ENCODE measurements at regions not wholly inside any gene's neighbourhood (a gene's known extent, or its start where the extent isn't known, plus 50 kb on each side); places are given as distances from the start of the nearest gene placed in this dataset.

GRCh38 chr2:154526234-154526633 lies 172.3 kb upstream of the KCNJ3 start:
- H3K4me1 Mint-ChIP-seq, result no peaks in the 10 kb centered on the region
- intact Hi-C loops (cut with micrococcal nuclease), result no loop called here
- Histone ChIP-seq H3K9me3 (ENCODE audit: control extremely low read depth in 1 of 3, control insufficient read depth in 2 of 3, insufficient read depth in 1 of 3, low read length in 2 of 3) (peaks cover 0 to 10% (median 0%) of the 10 kb centered on the region in 3 donors), H3K27ac (ENCODE audit: low read length in 2 of 2) (no peak overlapping the region), H3K4me1 (ENCODE audit: control insufficient read depth in 2 of 2, insufficient read depth in 2 of 2, low read length in 2 of 2) (no peaks in the 10 kb centered on the region), H3K27me3 (replicated peaks in 1 of 4; ENCODE audit: control extremely low read depth in 1 of 4, control insufficient read depth in 3 of 4, insufficient read depth in 4 of 4, low read length in 3 of 4) (no peaks in the 10 kb centered on the region), H3K36me3 (replicated peaks in 1 of 2; ENCODE audit: control extremely low read depth in 1 of 2, control insufficient read depth in 1 of 2, extremely low read depth in 1 of 2, insufficient read depth in 2 of 2, low read length in 1 of 2) (no peaks in the 10 kb centered on the region), H3K9ac (ENCODE audit: low read length) (no peak overlapping the region), H2AFZ (ENCODE audit: insufficient read depth, low read depth, low read length, poor library complexity, severe bottlenecking) (no peak overlapping the region), H3K4me2 (replicated peaks; ENCODE audit: low read depth, low read length, poor library complexity, severe bottlenecking) (no peak overlapping the region), H4K20me1 (ENCODE audit: control insufficient read depth, insufficient read depth, low read length, poor library complexity, severe bottlenecking) (no peaks in the 10 kb centered on the region), H3K79me2 (ENCODE audit: control insufficient read depth, insufficient read depth, low read length) (no peaks in the 10 kb centered on the region), H3K4me3 (ENCODE audit: control extremely low read depth in 1 of 5, extremely low read depth in 1 of 5, insufficient read depth in 1 of 5, low read depth in 2 of 5, low read length in 4 of 5) (no peak overlapping the region)
- no peak for DNase-seq
- no peaks in the 10 kb centered on the region for H3K27me3 Mint-ChIP-seq
- TF ChIP-seq, protein P1, sequence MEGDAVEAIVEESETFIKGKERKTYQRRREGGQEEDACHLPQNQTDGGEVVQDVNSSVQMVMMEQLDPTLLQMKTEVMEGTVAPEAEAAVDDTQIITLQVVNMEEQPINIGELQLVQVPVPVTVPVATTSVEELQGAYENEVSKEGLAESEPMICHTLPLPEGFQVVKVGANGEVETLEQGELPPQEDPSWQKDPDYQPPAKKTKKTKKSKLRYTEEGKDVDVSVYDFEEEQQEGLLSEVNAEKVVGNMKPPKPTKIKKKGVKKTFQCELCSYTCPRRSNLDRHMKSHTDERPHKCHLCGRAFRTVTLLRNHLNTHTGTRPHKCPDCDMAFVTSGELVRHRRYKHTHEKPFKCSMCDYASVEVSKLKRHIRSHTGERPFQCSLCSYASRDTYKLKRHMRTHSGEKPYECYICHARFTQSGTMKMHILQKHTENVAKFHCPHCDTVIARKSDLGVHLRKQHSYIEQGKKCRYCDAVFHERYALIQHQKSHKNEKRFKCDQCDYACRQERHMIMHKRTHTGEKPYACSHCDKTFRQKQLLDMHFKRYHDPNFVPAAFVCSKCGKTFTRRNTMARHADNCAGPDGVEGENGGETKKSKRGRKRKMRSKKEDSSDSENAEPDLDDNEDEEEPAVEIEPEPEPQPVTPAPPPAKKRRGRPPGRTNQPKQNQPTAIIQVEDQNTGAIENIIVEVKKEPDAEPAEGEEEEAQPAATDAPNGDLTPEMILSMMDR (IDR thresholded peaks at IDR 0.05), result no peak
- TF ChIP-seq EZH2 (IDR thresholded peaks at IDR 0.05; ENCODE audit: borderline replicate concordance, insufficient read depth, low read depth, low read length, poor library complexity, severe bottlenecking), result no peak
- H3K4me3 Mint-ChIP-seq, result no peak overlapping the region
- CTCF ChIA-PET, result no interaction called here
- WGBS (ENCODE audit: insufficient coverage), result 80% methylated on average over 2 of the region's 2 CpGs
- H3K27ac Mint-ChIP-seq, result no peak overlapping the region
- H3K9me3 Mint-ChIP-seq (ENCODE audit: insufficient read depth), result peaks cover 3% of the 10 kb centered on the region
- no peak for ATAC-seq (ENCODE audit: low read depth)
- POLR2A ChIA-PET, result no interaction called here

GRCh38 chr2:154527962-154528361 lies 170.5 kb upstream of the KCNJ3 start:
- TF ChIP-seq EZH2 (IDR thresholded peaks at IDR 0.05; ENCODE audit: borderline replicate concordance, insufficient read depth, low read depth, low read length, poor library complexity, severe bottlenecking), result no peak
- TF ChIP-seq, protein P1 (IDR thresholded peaks at IDR 0.05), result no peak
- H3K4me1 Mint-ChIP-seq, result no peaks in the 10 kb centered on the region
- H3K9me3 Mint-ChIP-seq (ENCODE audit: insufficient read depth), result no peaks in the 10 kb centered on the region
- Histone ChIP-seq H3K9ac (ENCODE audit: low read length) (no peak overlapping the region), H3K27ac (ENCODE audit: low read length in 2 of 2) (no peak overlapping the region), H3K36me3 (replicated peaks in 1 of 2; ENCODE audit: control extremely low read depth in 1 of 2, control insufficient read depth in 1 of 2, extremely low read depth in 1 of 2, insufficient read depth in 2 of 2, low read length in 1 of 2) (no peaks in the 10 kb centered on the region), H4K20me1 (ENCODE audit: control insufficient read depth, insufficient read depth, low read length, poor library complexity, severe bottlenecking) (no peaks in the 10 kb centered on the region), H3K79me2 (ENCODE audit: control insufficient read depth, insufficient read depth, low read length) (no peaks in the 10 kb centered on the region), H3K4me1 (ENCODE audit: control insufficient read depth in 2 of 2, insufficient read depth in 2 of 2, low read length in 2 of 2) (no peaks in the 10 kb centered on the region), H3K4me2 (replicated peaks; ENCODE audit: low read depth, low read length, poor library complexity, severe bottlenecking) (no peak overlapping the region), H3K4me3 (ENCODE audit: control extremely low read depth in 1 of 5, extremely low read depth in 1 of 5, insufficient read depth in 1 of 5, low read depth in 2 of 5, low read length in 4 of 5) (no peak overlapping the region), H3K27me3 (replicated peaks in 1 of 4; ENCODE audit: control extremely low read depth in 1 of 4, control insufficient read depth in 3 of 4, insufficient read depth in 4 of 4, low read length in 3 of 4) (no peaks in the 10 kb centered on the region), H2AFZ (ENCODE audit: insufficient read depth, low read depth, low read length, poor library complexity, severe bottlenecking) (no peak overlapping the region), H3K9me3 (ENCODE audit: control extremely low read depth in 1 of 3, control insufficient read depth in 2 of 3, insufficient read depth in 1 of 3, low read length in 2 of 3) (peaks cover 0 to 10% (median 0%) of the 10 kb centered on the region in 3 donors)
- CTCF ChIA-PET, result no interaction called here
- ATAC-seq (ENCODE audit: low read depth) (no peak), DNase-seq (no peak)
- intact Hi-C loops (cut with micrococcal nuclease), result no loop called here
- WGBS (ENCODE audit: insufficient coverage), result 73% methylated on average over 5 of the region's 5 CpGs
- POLR2A ChIA-PET, result no interaction called here
- no peaks in the 10 kb centered on the region for H3K27me3 Mint-ChIP-seq
- H3K4me3 Mint-ChIP-seq, result no peak overlapping the region
- no peak overlapping the region for H3K27ac Mint-ChIP-seq
